GM20000 (cell line): ENCODE measurements at regions not wholly inside any gene's neighbourhood (a gene's known extent, or its start where the extent isn't known, plus 50 kb on each side); places are given as distances from the start of the nearest gene placed in this dataset.

Experiments used
- DNase-seq: peaks from one replicate; pipeline ENCODE4 v3.0.0; 2012; ENCODE audit warnings: low spot score
- CTCF ChIP-seq: IDR thresholded peaks from 2 replicates; pipeline ENCODE4 v1.5.1; 2012; ENCODE audit warnings: mild to moderate bottlenecking, control low read depth; ENCODE audit errors: extremely low read depth, missing control alignments

GRCh38 chr4:89358935-89359638, 51.5 kb upstream of the GPRIN3 start:
- no peak for TF ChIP-seq CTCF
- DNase-seq = no peak

- no peak for TF ChIP-seq CTCF
- DNase-seq = no peak
Measured at GRCh38 chr4:89357787-89358186, 50.2 kb upstream of the GPRIN3 start.
